AG04450 (cell line): ENCODE measurements at regions not wholly inside any gene's neighbourhood (a gene's known extent, or its start where the extent isn't known, plus 50 kb on each side); places are given as distances from the start of the nearest gene placed in this dataset.

Source experiments
- CTCF ChIA-PET: fragments of 300-600, 350-600 bp; formaldehyde crosslinking; extraction: SDS; loops from one replicate; lab custom pipeline; 2022; ENCODE audit warnings: antibody characterized with exemption, inconsistent platforms; lab: Charles Lee
- POLR2A ChIA-PET: fragments of 350-600 bp; formaldehyde crosslinking; extraction: SDS; loops from one replicate; lab custom pipeline; 2021; ENCODE audit warnings: antibody characterized with exemption, inconsistent platforms; lab: Yijun Ruan, JAX
- DNase-seq: peaks from one replicate; pipeline ENCODE4 v3.0.0-alpha.2; 2011; ENCODE audit warnings: low read depth, low spot score
- H3K27ac ChIP-seq: one replicate; pipeline ENCODE4 v1.5.1; 2012; ENCODE audit warnings: low read depth, low read length, control low read depth
- H3K27me3 ChIP-seq: one replicate; pipeline ENCODE4 v1.6.0; 2012; ENCODE audit warnings: low read length; ENCODE audit not compliant: control insufficient read depth, insufficient read depth
- H3K4me3 ChIP-seq: 2 replicates; pipeline ENCODE4 v1.5.1; 2011; ENCODE audit warnings: mild to moderate bottlenecking, low read depth, low read length, control low read depth
- H3K9me3 ChIP-seq: 2 replicates; pipeline ENCODE4 v1.5.1; 2012; ENCODE audit warnings: low read length; ENCODE audit not compliant: control insufficient read depth, insufficient read depth
- CTCF ChIP-seq: IDR thresholded peaks from 2 replicates; pipeline ENCODE4 v1.5.1; 2011; ENCODE audit warnings: low read depth, low read length, control low read depth, inconsistent platforms

GRCh38 chr1:94318505-94319030, 81.2 kb upstream of the ARHGAP29 start:
- H3K27me3 ChIP-seq = no peaks in the 10 kb centered on the region
- H3K9me3 ChIP-seq = no peaks in the 10 kb centered on the region
- ChIA-PET CTCF (interaction anchor here (1.9 kb wide), 1 partner anchor 17 kb away, joined by 6 read pairs; no protein-coding TSS in a partner anchor), POLR2A (interaction anchor here (1.2 kb wide), 1 partner anchor 339 kb away, joined by 3 read pairs; no protein-coding TSS in a partner anchor)
- no peak overlapping the region for H3K27ac ChIP-seq
- H3K4me3 ChIP-seq = no peak overlapping the region
- no peak for TF ChIP-seq CTCF
- DNase-seq = no peak

GRCh38 chr1:94317790-94318188, 80.4 kb upstream of the ARHGAP29 start:
- POLR2A ChIA-PET = interaction anchor here (1.2 to 1.6 kb wide), 2 partner anchors 8 to 338 kb away, joined by 3 to 5 read pairs; no protein-coding TSS in a partner anchor
- Histone ChIP-seq H3K27ac (no peak overlapping the region), H3K4me3 (no peak overlapping the region), H3K27me3 (no peaks in the 10 kb centered on the region), H3K9me3 (no peaks in the 10 kb centered on the region)
- CTCF ChIA-PET = interaction anchor here (1.5 to 1.9 kb wide), 2 partner anchors 18 to 279 kb away, joined by 6 to 7 read pairs; no protein-coding TSS in a partner anchor
- TF ChIP-seq CTCF = no peak
- DNase-seq = no peak

DNA sequence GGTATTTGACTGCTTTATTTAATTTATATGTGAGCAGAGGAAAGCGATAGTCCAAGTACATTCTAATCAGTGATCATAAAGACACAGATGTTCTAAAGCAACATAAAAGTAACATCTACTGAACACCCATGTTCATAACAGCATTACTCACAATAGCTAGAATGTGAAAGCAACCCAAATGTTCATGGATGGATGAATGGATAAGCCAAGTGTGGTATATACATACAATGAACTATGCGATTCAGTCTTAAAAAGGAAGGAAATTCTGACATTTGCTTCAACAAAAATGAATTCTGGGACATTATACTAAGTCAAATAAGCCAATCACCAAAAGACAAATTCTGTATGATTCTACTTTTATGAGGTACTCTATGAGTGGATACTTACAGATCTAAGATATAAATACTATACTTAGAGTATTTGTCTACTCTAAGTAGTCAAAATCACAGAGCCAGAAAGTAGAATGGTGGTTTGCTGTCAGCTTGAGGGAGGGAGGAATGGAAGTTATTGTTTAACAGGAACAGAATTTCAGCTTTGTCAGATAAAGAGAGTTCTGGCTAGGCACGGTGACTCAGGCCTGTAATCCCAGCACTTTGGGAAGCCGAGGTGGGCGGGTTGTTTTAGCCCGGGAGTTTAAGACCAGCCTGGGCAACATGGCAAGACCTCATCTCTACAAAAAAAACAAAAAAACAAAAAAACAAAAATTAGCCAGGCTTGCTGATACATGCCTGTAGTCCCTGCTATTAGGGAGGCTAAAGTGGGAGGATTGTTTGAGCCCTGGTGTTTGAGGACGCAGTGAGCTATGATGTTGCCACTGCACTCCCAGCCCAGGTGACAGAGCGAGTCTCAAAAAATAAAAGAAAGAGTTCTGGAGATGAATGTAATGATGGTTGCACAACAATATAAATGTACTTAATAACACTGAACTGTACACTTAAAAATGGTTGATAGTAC, 79.7 kb upstream of the ARHGAP29 start:
- no peak for TF ChIP-seq CTCF

DNA sequence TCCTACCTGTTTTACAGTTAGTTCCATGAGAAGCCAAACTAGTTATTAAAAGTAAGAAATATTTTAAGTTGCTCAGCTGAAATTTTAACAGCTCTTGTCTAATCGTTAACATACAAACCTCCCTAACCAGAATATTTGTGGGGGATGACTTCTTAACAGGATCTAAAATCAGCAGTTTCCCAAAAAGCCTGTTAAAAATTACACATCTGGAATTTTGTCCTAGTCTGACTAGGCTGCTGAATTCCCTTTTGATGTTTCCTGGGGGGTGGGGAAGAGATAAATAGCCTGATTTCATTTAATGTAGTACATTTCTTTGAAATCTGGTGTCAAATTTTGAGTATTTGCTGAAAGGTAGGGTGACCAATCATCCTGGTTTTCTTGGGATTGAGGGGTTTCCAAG, 78.8 kb upstream of the ARHGAP29 start:
- no peak overlapping the region for H3K27ac ChIP-seq
- DNase-seq = no peak
- H3K27me3 ChIP-seq = no peaks in the 10 kb centered on the region
- H3K4me3 ChIP-seq = no peak overlapping the region
- CTCF ChIA-PET = no interaction called here
- no peaks in the 10 kb centered on the region for H3K9me3 ChIP-seq
- POLR2A ChIA-PET = interaction anchor here (1.6 kb wide), 1 partner anchor 10 kb away, joined by 5 read pairs; no protein-coding TSS in a partner anchor
- no peak for TF ChIP-seq CTCF

More for the DNA sequence above, 79.7 kb upstream of the ARHGAP29 start:
- CTCF ChIA-PET = interaction anchor here (1.5 to 1.9 kb wide), 2 partner anchors 19 to 278 kb away, joined by 6 to 7 read pairs; no protein-coding TSS in a partner anchor
- Histone ChIP-seq H3K9me3 (no peaks in the 10 kb centered on the region), H3K27me3 (no peaks in the 10 kb centered on the region), H3K27ac (no peak overlapping the region), H3K4me3 (no peak overlapping the region)
- DNase-seq = no peak
- POLR2A ChIA-PET = interaction anchor here (1.2 to 1.6 kb wide), 2 partner anchors 9 to 338 kb away, joined by 3 to 5 read pairs; no protein-coding TSS in a partner anchor
